HL-60 (cell line): ENCODE measurements at regions not wholly inside any gene's neighbourhood (a gene's known extent, or its start where the extent isn't known, plus 50 kb on each side); places are given as distances from the start of the nearest gene placed in this dataset.

Experiments used
- CTCF ChIP-seq: IDR thresholded peaks from one replicate; pipeline ENCODE4 v1.5.1; 2011; ENCODE audit warnings: low read length, control low read depth, inconsistent platforms; ENCODE audit not compliant: insufficient read depth
- GABPA ChIP-seq: IDR thresholded peaks from 2 replicates; pipeline ENCODE4 v1.6.1; 2012; ENCODE audit warnings: low read depth
- POLR2AphosphoS5 ChIP-seq: IDR thresholded peaks from 2 replicates; pipeline ENCODE4 v1.6.1; 2012; ENCODE audit warnings: low read depth

GRCh38 chr3:99523431-99524127, 114.8 kb upstream of the COL8A1 start:
- TF ChIP-seq CTCF (no peak), GABPA (no peak), POLR2AphosphoS5 (no peak)
